ENCODE measurements at regions not wholly inside any gene's neighbourhood (a gene's known extent, or its start where the extent isn't known, plus 50 kb on each side); places are given as distances from the start of the nearest gene placed in this dataset.

- no peak for TF ChIP-seq MXI1 (conservative IDR thresholded peaks at IDR 0.05; ENCODE audit: poor library complexity, severe bottlenecking)
- Histone ChIP-seq H3K27me3 (ENCODE audit: insufficient read depth, low read depth, low read length) (no peaks in the 10 kb centered on the region), H3K27ac (ENCODE audit: low read length) (no peak overlapping the region), H3K4me3 (ENCODE audit: low read length) (no peak overlapping the region), H3K79me2 (replicated peaks; ENCODE audit: insufficient read depth, low read length) (no peaks in the 10 kb centered on the region), H3K9me2 (ENCODE audit: insufficient read depth, low read length) (no peaks in the 10 kb centered on the region), H3K4me2 (ENCODE audit: low read length) (no peak overlapping the region), H3K36me3 (ENCODE audit: insufficient read depth, low read length) (no peaks in the 10 kb centered on the region), H3F3A (ENCODE audit: insufficient read depth, low read length, poor library complexity, severe bottlenecking) (no peaks in the 10 kb centered on the region), H2AFZ (ENCODE audit: low read depth, low read length) (no peak overlapping the region), H3K9me3 (ENCODE audit: low read length) (no peaks in the 10 kb centered on the region), H3K9ac (ENCODE audit: low read length) (no peak overlapping the region), H4K20me1 (ENCODE audit: insufficient read depth) (no peaks in the 10 kb centered on the region)
Measured at GRCh38 chr5:133866903-133867245, 101.6 kb downstream of the C5orf15 start.

GRCh38 chr5:133866160-133866902 lies 102.1 kb downstream of the C5orf15 start:
- no peaks in the 10 kb centered on the region for H3K27me3 ChIP-seq (ENCODE audit: insufficient read depth, low read depth, low read length)

More at GRCh38 chr5:133866160-133866902, 102.1 kb downstream of the C5orf15 start:
- Histone ChIP-seq H4K20me1 (ENCODE audit: insufficient read depth) (no peaks in the 10 kb centered on the region), H3K9me3 (ENCODE audit: low read length) (no peaks in the 10 kb centered on the region), H3K9me2 (ENCODE audit: insufficient read depth, low read length) (no peaks in the 10 kb centered on the region), H3K27ac (ENCODE audit: low read length) (no peak overlapping the region), H3K4me3 (ENCODE audit: low read length) (no peak overlapping the region), H3K79me2 (replicated peaks; ENCODE audit: insufficient read depth, low read length) (no peaks in the 10 kb centered on the region), H2AFZ (ENCODE audit: low read depth, low read length) (no peak overlapping the region), H3F3A (ENCODE audit: insufficient read depth, low read length, poor library complexity, severe bottlenecking) (no peaks in the 10 kb centered on the region), H3K9ac (ENCODE audit: low read length) (no peak overlapping the region), H3K4me2 (ENCODE audit: low read length) (no peak overlapping the region), H3K36me3 (ENCODE audit: insufficient read depth, low read length) (no peaks in the 10 kb centered on the region)
- TF ChIP-seq EZH2 (IDR thresholded peaks at IDR 0.05; ENCODE audit: borderline replicate concordance, insufficient read depth, low read length, poor library complexity, severe bottlenecking) (no peak), POLR2AphosphoS5 (IDR thresholded peaks at IDR 0.05) (no peak), RAD21 (conservative IDR thresholded peaks at IDR 0.05) (no peak), SMC3 (conservative IDR thresholded peaks at IDR 0.05; ENCODE audit: poor library complexity) (no peak), TAF1 (IDR thresholded peaks at IDR 0.05; ENCODE audit: low read depth) (no peak), REST (IDR thresholded peaks at IDR 0.05; ENCODE audit: borderline replicate concordance) (no peak), MXI1 (conservative IDR thresholded peaks at IDR 0.05; ENCODE audit: poor library complexity, severe bottlenecking) (no peak), CTCF (IDR thresholded peaks at IDR 0.05; ENCODE audit: poor library complexity, severe bottlenecking) (no peak), EP300 (conservative IDR thresholded peaks at IDR 0.05; ENCODE audit: poor library complexity, severe bottlenecking) (no peak)

Data from neural cell (in vitro differentiated cells).